Natural killer cell (primary cell): ENCODE measurements at regions not wholly inside any gene's neighbourhood (a gene's known extent, or its start where the extent isn't known, plus 50 kb on each side); places are given as distances from the start of the nearest gene placed in this dataset.

Experiments used
- ATAC-seq, 3 donors: fragments of 150-1000 bp in 2 of 3; fragments of 200-7000 bp in 1 of 3; cut with Tn5 transposase; 1 replicate in 1 of 3; 2 replicates in 2 of 3; pipeline ENCODE4 v1.10.0; 2021; ENCODE audit warnings: mild to moderate bottlenecking in 2 of 3, moderate library complexity in 2 of 3
- DNase-seq, 2 donors: peaks; one replicate each; pipeline versions ENCODE4 v3.0.0 to v3.0.0-alpha.2; 2013 to 2021; ENCODE audit warnings: mixed read lengths in 1 of 2
- H3K27ac ChIP-seq: one replicate; pipeline ENCODE4 v1.5.1; 2013; ENCODE audit warnings: mild to moderate bottlenecking, low read length
- H3K27me3 ChIP-seq: one replicate; pipeline ENCODE4 v1.6.1; 2013; ENCODE audit warnings: low read length; ENCODE audit not compliant: control insufficient read depth, insufficient read depth
- H3K36me3 ChIP-seq: one replicate; pipeline ENCODE4 v1.6.1; 2013; ENCODE audit warnings: low read length; ENCODE audit not compliant: control insufficient read depth, insufficient read depth
- H3K4me1 ChIP-seq: one replicate; pipeline ENCODE4 v1.6.1; 2013; ENCODE audit warnings: low read length; ENCODE audit not compliant: control insufficient read depth, insufficient read depth
- H3K4me3 ChIP-seq: one replicate; pipeline ENCODE4 v1.5.1; 2013; ENCODE audit warnings: low read length
- H3K9me3 ChIP-seq: one replicate; pipeline ENCODE4 v1.6.1; 2013; ENCODE audit warnings: low read length; ENCODE audit not compliant: control insufficient read depth, insufficient read depth
- H3K27ac Mint-ChIP-seq, 2 donors: one replicate each; pipeline ENCODE4 v1.8.0; 2022; ENCODE audit warnings: mild to moderate bottlenecking in 2 of 2, mixed read lengths in 2 of 2, moderate library complexity in 1 of 2
- H3K27me3 Mint-ChIP-seq, 2 donors: one replicate each; pipeline ENCODE4 v1.8.0; 2022; ENCODE audit warnings: low read depth in 2 of 2, mixed read lengths in 2 of 2
- H3K36me3 Mint-ChIP-seq: one replicate; pipeline ENCODE4 v1.8.0; 2022; ENCODE audit warnings: mixed read lengths
- H3K4me1 Mint-ChIP-seq, 2 donors: one replicate each; pipeline ENCODE4 v1.8.0; 2022; ENCODE audit warnings: mixed read lengths in 2 of 2
- H3K4me3 Mint-ChIP-seq: one replicate; pipeline ENCODE4 v1.8.0; 2022; ENCODE audit warnings: mild to moderate bottlenecking, moderate library complexity, mixed read lengths
- H3K9me3 Mint-ChIP-seq, 2 donors: one replicate each; pipeline ENCODE4 v1.8.0; 2022; ENCODE audit warnings: mixed read lengths in 2 of 2
- WGBS: methylation state at CpG from one replicate; pipeline ENCODE4 v1.1.7; 2013; ENCODE audit warnings: missing lambda C conversion rate; ENCODE audit not compliant: insufficient coverage; 5-methylcytosine and 5-hydroxymethylcytosine counted together
- intact Hi-C: fragments of 100-400 bp; cut with micrococcal nuclease; formaldehyde crosslinking; loops from one replicate; pipeline ENCODE4 v1.14.2; 2022
- TF ChIP-seq, protein P1 (sequence below): fragments of 200-600 bp; IDR thresholded peaks from one replicate; pipeline ENCODE4 v1.8.0; 2022; ENCODE audit warnings: antibody characterized with exemption

DNA sequence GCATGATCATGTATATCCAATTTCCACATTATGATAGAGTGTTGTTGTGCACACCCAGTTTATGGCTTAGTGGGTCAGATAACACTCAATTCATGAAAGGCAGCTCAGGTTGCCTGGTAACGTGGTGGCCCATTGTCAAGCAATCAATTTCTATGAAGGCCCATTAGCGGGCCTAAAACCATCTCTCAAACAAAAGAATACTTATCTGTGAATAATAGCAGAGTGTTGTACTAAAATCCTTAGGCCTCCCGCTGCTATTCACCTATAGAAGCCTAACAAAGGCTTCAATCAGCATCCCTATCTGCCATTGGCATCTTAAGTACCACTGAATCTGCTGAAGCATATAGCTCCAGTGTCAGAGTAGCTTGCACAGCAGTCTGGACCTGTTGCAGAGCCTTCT lies 849.6 kb upstream of the POU3F4 start:
- no peak overlapping the region for H3K27ac Mint-ChIP-seq
- Histone ChIP-seq H3K36me3 (no peaks in the 10 kb centered on the region), H3K4me3 (no peak overlapping the region), H3K4me1 (no peaks in the 10 kb centered on the region), H3K9me3 (no peaks in the 10 kb centered on the region), H3K27me3 (no peaks in the 10 kb centered on the region), H3K27ac (no peak overlapping the region)
- no peaks in the 10 kb centered on the region for H3K4me1 Mint-ChIP-seq
- DNase-seq (no peak), ATAC-seq (no peak)
- H3K4me3 Mint-ChIP-seq: no peak overlapping the region
- H3K27me3 Mint-ChIP-seq: no peaks in the 10 kb centered on the region
- H3K9me3 Mint-ChIP-seq: peaks cover 2 to 4% of the 10 kb centered on the region in 2 donors
- TF ChIP-seq, protein P1, sequence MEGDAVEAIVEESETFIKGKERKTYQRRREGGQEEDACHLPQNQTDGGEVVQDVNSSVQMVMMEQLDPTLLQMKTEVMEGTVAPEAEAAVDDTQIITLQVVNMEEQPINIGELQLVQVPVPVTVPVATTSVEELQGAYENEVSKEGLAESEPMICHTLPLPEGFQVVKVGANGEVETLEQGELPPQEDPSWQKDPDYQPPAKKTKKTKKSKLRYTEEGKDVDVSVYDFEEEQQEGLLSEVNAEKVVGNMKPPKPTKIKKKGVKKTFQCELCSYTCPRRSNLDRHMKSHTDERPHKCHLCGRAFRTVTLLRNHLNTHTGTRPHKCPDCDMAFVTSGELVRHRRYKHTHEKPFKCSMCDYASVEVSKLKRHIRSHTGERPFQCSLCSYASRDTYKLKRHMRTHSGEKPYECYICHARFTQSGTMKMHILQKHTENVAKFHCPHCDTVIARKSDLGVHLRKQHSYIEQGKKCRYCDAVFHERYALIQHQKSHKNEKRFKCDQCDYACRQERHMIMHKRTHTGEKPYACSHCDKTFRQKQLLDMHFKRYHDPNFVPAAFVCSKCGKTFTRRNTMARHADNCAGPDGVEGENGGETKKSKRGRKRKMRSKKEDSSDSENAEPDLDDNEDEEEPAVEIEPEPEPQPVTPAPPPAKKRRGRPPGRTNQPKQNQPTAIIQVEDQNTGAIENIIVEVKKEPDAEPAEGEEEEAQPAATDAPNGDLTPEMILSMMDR: no peak
- WGBS: 33% methylated on average over 1 of the region's 3 CpGs
- no peaks in the 10 kb centered on the region for H3K36me3 Mint-ChIP-seq
- intact Hi-C loops: no loop called here

DNA sequence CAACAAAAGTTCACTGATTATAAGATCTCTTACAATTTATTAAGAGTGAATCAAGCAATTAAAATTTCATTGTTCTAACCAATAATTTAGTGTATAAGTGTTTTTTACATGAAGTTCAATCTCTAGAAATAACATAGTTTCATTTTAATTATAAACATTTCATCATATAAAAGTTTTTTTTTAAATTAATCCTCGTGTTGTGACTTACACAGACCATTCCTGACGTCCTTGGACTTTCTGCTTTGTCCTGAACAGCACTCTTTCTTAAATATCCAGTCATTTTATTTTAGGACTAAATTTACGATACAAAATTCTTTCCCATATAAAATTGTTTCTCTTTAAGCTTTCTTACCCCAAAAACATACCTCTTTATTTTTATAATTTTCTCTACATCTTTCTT lies 841.7 kb upstream of the POU3F4 start:
- no peak for ATAC-seq
- Mint-ChIP-seq H3K4me1 (no peaks in the 10 kb centered on the region), H3K27me3 (no peaks in the 10 kb centered on the region), H3K9me3 (peaks cover 2 to 12% of the 10 kb centered on the region in 2 donors), H3K4me3 (no peak overlapping the region), H3K27ac (no peak overlapping the region), H3K36me3 (no peaks in the 10 kb centered on the region)
- 57% methylated on average over 3 of the region's 3 CpGs for WGBS
- Histone ChIP-seq H3K27me3 (no peaks in the 10 kb centered on the region), H3K4me1 (no peaks in the 10 kb centered on the region), H3K4me3 (no peak overlapping the region), H3K9me3 (no peaks in the 10 kb centered on the region), H3K36me3 (no peaks in the 10 kb centered on the region), H3K27ac (no peak overlapping the region)
- TF ChIP-seq, protein P1: no peak
- intact Hi-C loops: no loop called here
- DNase-seq: no peak

DNA sequence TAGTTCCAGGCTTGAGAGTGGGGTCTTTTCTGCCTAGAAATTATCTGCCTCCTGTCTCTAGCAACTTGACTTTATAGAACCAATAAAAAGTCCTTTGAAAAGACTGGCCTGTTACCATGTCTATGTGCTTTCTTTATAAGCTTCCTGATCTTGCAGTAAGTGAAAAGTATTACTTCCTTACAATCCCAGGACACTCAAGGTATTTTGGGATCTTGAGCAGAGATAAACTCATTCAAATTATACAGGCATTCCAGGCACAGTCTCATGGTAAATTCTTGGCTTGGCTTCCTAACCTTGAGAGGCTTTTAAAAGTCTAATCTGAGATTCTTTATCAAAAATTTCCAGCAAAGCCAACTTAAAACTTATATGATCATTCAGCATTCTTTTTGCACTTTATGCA lies 833.0 kb upstream of the POU3F4 start:
- peaks cover 0 to 3% of the 10 kb centered on the region in 2 donors for H3K9me3 Mint-ChIP-seq
- Histone ChIP-seq H3K27ac (no peak overlapping the region), H3K9me3 (no peaks in the 10 kb centered on the region), H3K36me3 (no peaks in the 10 kb centered on the region), H3K4me3 (no peak overlapping the region), H3K4me1 (no peaks in the 10 kb centered on the region), H3K27me3 (no peaks in the 10 kb centered on the region)
- H3K27me3 Mint-ChIP-seq: no peaks in the 10 kb centered on the region
- intact Hi-C loops: no loop called here
- no peaks in the 10 kb centered on the region for H3K4me1 Mint-ChIP-seq
- no peak overlapping the region for H3K27ac Mint-ChIP-seq
- no peaks in the 10 kb centered on the region for H3K36me3 Mint-ChIP-seq
- DNase-seq (no peak), ATAC-seq (no peak)
- H3K4me3 Mint-ChIP-seq: no peak overlapping the region
- TF ChIP-seq, protein P1: no peak

DNA sequence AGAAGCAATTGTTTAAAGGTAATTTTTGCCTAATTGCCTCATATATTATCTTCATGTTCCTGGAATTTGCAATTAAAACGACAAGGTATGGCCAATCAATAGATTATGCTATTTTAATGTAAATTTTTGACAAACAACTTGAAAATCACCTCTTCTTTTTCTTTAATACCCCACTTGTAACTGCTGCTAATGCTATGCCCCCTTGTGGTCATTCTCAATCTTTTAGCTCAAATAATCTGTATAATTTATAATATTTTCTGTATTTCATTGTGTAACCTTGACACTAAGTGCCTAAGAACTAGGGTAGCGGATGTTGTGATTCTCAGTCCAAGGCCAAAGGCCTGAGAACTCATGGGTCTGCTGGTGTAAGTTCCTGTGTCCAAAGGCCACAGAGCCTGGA lies 831.7 kb upstream of the POU3F4 start:
- intact Hi-C loops: no loop called here
- peak in 1 of 2 donors; percentile 7 for DNase-seq
- Mint-ChIP-seq H3K27me3 (no peaks in the 10 kb centered on the region), H3K36me3 (no peaks in the 10 kb centered on the region), H3K4me1 (no peaks in the 10 kb centered on the region), H3K4me3 (no peak overlapping the region), H3K9me3 (peaks cover 0 to 5% of the 10 kb centered on the region in 2 donors), H3K27ac (no peak overlapping the region)
- no peaks in the 10 kb centered on the region for H3K36me3 ChIP-seq
- WGBS: 57% methylated on average over 1 of the region's 2 CpGs
- H3K4me1 ChIP-seq: no peaks in the 10 kb centered on the region
- TF ChIP-seq, protein P1: no peak
- H3K27ac ChIP-seq: no peak overlapping the region
- no peaks in the 10 kb centered on the region for H3K9me3 ChIP-seq
- no peak overlapping the region for H3K4me3 ChIP-seq
- no peak for ATAC-seq
- H3K27me3 ChIP-seq: no peaks in the 10 kb centered on the region
